OCI-LY7 (cell line): ENCODE measurements at regions not wholly inside any gene's neighbourhood (a gene's known extent, or its start where the extent isn't known, plus 50 kb on each side); places are given as distances from the start of the nearest gene placed in this dataset.

Experiments
- CTCF ChIP-seq: fragments of 200-600 bp; sonication (generic); conservative IDR thresholded peaks from 2 replicates; pipeline ENCODE4 v1.5.1; 2014; ENCODE audit warnings: mild to moderate bottlenecking, antibody characterized with exemption, low read length, moderate library complexity, mixed read lengths
- EZH2phosphoT487 ChIP-seq: fragments of 200-600 bp; sonication (generic); IDR thresholded peaks from 2 replicates; pipeline ENCODE4 v1.6.1; 2018; ENCODE audit warnings: low read depth, borderline replicate concordance, mild to moderate bottlenecking, mixed run types, antibody characterized with exemption, low read length, moderate library complexity, mixed read lengths

- TF ChIP-seq CTCF (no peak), EZH2phosphoT487 (no peak)
Measured at GRCh38 chr5:56552612-56553268, 262.6 kb upstream of the MAP3K1 start.
